GM21367 (cell line): ENCODE measurements at regions not wholly inside any gene's neighbourhood (a gene's known extent, or its start where the extent isn't known, plus 50 kb on each side); places are given as distances from the start of the nearest gene placed in this dataset.

Experiments used
- ATAC-seq: cut with Tn5 transposase; IDR thresholded peaks from one replicate; pipeline ENCODE4 v1.9.1; 2021; ENCODE audit not compliant: unreplicated experiment

DNA sequence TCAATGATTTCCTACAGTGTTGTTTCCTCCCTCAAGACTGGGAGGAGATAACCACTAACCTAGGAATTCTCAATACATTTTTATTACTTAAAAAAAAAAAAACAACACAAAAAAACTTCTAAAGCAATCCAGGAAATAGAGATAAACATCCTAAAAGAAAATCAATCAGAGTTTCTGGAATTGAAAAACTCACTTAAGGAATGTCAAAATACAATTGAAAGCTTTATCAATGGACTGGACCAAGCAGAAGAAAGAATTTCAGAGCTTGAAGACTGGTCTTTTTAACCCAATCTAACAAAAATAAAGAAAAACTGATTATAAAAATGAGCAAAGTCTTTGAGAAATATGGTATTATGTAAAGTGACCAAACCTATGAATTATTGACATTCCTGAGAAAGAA, 394.1 kb downstream of the XPNPEP1 start:
- ATAC-seq, result no peak

GRCh38 chr10:109517748-109518147, 405.6 kb downstream of the XPNPEP1 start:
- no peak for ATAC-seq

DNA sequence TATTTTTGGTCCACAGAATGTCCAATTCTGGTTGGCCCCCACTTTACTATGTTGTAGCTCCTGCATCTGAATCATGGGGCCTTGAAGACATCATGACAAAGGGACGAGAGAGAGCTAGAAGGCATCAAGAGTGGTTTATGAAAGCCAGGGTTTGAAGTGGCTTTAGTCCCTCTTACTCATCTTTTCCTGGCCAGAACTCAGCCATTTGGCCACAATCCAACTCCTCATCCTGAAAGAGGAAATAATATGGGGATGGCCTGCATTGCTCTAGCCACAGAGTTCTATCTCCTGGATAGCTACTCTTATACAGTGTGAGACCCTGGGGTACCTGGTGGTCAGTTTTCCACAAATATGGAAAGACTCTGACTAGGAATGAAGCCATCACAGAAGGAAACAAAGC, 418.9 kb downstream of the XPNPEP1 start:
- no peak for ATAC-seq

- ATAC-seq, result no peak
Observed at GRCh38 chr10:109487691-109488090, 435.6 kb downstream of the XPNPEP1 start.

- ATAC-seq, result no peak
Observed at GRCh38 chr10:109480836-109481235, 442.5 kb downstream of the XPNPEP1 start.

DNA sequence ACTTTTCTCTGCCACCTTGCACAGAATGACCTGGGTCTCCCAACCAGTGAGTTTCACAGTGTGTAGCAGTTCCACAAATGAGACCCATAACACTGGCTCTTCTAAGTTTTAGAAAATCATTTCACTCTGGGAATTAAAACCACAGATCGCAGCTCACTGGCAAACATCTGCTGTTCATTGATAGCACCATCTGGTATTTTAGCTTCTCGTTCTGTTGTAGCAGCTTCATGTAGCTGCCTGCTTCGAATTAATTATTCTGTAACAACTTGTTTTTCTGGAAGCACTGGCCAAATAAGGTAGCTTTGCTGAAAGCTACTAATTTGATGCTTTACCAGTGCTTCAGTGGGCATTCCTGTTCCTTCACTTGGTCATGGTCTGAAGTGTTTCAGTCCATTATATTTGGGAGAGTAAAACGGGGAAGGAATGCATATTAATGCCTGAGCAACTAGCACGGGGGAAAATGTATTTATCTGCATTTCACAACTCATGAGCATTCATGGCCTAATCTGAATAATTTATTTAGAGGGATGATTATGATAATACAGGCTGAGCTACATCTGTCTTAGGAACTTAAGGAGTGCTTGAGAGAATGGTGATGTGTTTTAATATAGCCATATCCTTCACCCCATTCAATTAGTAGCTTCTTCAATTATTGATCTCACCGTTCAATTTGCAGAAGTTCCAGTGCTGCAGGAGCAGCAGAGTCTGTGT, 447.4 kb downstream of the XPNPEP1 start:
- no peak for ATAC-seq

- no peak for ATAC-seq
Observed at GRCh38 chr10:109474812-109475211, 448.5 kb downstream of the XPNPEP1 start.

DNA sequence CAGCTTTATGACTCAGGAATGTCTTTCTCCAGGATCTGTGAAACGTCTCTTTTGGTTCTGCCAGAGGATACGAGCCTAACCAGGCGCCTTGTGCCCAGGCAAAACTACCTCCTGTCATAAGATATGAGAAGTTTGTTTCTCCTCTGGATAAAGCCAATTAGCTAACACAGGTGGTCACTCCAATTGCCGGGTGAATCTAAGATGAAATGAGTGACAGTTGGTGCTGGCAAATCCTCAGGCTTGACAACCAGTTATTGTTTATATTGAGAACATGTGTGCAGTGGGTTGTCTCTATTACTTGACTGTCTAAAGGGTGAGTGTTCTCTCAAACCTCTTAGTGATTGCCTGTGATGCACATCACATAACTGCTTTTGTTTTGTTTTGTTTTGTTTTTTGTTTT, 449.1 kb downstream of the XPNPEP1 start:
- ATAC-seq, result no peak

DNA sequence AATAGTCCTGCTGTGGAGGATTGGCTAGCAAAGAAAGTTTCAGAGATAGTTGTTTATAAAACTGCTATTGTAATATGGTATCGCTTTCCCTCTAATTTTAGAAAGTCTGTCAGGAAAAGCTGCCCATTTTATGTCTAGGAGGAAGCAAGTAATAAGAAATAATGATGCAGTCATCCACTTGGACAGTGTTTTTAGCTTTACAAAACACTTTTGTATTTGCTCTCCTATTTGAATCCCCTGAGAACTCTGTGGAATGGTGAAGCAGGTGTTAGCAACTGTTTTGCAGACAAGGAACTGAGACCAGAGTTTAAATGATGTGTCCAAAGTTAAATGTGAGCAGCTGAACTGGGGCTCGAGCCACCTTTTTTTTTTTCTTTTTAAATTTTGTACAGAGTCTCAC, 455.8 kb downstream of the XPNPEP1 start:
- no peak for ATAC-seq

GRCh38 chr10:109464949-109465348, 458.4 kb downstream of the XPNPEP1 start:
- ATAC-seq, result no peak

DNA sequence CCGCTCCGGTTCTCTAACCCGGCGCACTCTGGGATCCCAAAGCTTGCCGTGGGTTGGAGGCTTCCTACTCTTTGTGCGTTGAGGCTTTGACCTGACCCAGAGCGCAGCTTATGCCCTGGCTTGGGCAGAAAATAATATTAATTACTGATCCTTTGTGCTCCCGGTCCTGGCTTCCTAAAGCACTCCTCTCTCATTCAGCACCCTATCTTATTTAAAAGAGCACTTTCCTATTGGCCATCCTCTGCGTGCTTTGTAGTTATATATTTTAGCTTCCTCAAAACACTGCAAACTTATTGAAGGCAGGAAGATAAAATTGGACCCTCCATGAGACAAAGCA, 466.0 kb downstream of the XPNPEP1 start:
- no peak for ATAC-seq

- no peak for ATAC-seq
Observed at GRCh38 chr10:109456566-109457301, 466.6 kb downstream of the XPNPEP1 start.

DNA sequence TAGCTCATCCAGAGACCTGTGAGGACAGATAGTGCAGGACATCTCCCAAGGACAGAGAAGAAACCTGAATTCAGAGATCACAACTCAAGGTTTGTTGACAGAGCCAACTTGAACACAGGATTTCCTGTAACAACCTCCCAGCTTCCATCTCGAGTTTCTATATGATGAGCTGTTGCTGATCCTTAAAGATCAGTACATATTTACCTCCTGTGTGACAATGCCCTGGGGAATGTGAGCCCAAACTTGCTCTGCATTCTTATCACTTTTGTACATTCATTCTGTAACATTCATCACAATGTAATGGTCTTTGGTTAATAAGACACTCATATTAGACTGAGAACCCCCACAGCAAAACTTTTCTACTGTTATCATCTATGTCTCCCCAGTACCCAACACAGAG, 468.6 kb downstream of the XPNPEP1 start:
- no peak for ATAC-seq

GRCh38 chr10:109451879-109452278, 471.4 kb downstream of the XPNPEP1 start:
- ATAC-seq, result no peak

GRCh38 chr10:109450702-109451101, 472.6 kb downstream of the XPNPEP1 start:
- ATAC-seq, result no peak

DNA sequence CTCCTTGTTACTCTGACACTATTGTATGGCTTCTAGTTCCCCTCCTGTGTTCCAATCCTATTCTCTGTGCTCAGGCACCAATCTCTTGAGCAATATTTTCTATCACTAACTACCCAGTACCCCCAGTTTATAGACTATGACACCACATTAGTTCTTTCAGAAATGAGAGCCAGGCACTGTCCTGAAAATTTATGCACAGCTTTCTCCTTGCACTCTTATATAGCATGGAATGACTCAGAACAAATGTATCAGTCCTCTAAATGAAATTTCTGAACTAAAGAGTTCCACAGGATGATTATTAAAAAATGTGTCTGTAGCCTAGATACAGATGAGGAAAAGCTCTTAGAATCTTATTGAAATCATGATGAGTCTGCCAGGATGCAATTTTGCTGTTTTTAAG, 489.9 kb downstream of the XPNPEP1 start:
- no peak for ATAC-seq

- ATAC-seq, result no peak
Observed at GRCh38 chr10:109432281-109432680, 491.0 kb downstream of the XPNPEP1 start.

DNA sequence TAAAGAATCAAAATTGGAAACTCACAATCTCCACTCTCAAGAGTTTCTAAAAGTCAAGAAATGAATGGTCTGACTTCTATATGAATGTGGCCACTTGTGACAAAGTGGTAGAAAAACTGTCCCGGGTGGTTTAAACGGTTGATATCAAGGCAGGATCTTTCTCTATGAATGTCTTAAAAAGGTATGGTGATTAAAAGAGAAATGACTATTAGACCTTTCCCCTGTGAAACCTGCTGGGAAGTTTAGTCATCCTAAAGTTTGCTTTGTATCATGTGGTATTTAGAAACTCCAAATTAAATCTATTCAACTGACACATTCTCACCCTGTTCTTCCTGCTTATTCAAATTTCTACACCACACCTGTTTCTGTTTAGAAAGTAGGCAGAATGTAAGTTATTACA, 492.5 kb downstream of the XPNPEP1 start:
- no peak for ATAC-seq

GRCh38 chr10:109430043-109430760, 493.1 kb downstream of the XPNPEP1 start:
- ATAC-seq, result no peak

DNA sequence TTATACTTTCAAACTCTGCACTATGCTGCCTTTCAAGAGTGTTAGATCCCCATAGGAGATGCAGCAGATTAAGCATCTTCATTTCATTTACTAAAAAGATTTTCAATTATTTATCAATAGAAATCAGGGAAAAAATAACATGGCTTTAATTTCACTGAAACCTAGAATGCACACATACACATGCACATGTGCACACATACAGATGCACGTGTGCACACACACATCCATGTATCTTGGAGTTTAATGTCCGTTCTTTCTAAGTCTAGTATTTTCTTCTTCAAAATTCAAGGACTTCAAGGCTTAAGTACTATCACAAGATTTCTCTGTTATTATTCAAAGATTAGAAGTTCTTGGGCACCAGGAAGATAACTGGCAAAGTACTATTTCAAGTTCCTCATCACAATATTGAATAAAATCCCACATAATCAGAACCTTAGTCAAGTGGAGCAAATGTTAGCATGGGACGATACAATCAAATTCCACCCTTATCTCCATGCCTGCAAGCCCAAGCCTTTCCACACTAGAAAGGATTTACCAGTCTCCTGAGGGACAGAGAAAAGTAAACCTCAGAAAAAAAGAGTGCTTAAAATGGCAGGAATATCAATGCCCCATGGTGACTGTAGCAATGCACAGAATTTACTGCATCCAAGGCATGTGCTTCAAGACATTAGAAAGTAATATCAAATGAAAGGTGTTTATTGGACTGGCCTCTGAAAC, 494.4 kb downstream of the XPNPEP1 start:
- no peak for ATAC-seq

DNA sequence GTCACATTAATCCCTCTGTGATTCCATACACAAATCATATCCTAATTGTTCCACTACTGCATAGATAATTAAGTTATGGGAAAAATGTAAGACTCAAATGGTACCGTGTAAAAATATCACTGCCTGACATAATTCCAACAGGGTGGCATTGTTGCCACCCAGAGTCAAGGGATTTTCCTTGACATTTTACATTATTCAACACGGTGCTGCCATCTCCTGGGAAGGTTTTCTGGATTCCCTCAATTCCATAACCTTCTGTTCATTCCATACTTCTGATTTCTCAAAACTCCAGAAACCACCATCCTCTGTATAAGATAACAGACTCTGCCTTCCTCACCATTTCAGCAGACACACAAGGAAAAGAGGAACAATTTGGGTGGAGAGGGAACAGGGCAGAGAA, 495.9 kb downstream of the XPNPEP1 start:
- no peak for ATAC-seq

- ATAC-seq, result no peak
Observed at GRCh38 chr10:109426987-109427386, 496.3 kb downstream of the XPNPEP1 start.
